ENCODE measurements at regions not wholly inside any gene's neighbourhood (a gene's known extent, or its start where the extent isn't known, plus 50 kb on each side); places are given as distances from the start of the nearest gene placed in this dataset.

DNA sequence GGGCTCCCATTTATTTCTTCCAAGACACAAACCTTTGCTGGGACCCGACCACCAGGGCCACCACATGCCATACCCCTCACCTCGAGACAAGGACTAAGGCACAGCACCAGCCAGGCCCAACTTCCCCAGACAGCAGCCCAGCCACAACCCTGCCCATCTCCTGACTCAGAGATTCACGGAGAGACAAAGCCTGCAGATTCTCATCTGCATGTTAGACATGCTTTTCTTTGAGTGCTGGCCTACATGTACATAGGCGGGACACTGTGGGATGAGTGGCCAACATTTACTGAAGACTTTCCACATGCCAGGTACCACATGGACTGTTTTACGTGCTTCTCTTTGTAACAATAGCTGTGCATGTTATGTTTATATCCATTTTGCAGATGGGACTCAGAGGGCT, 221.3 kb upstream of the ZMIZ1 start:
- FAIRE-seq, result no peak
- no peak for DNase-seq (ENCODE audit: insufficient read length, low spot score)
- TF ChIP-seq, protein P1, sequence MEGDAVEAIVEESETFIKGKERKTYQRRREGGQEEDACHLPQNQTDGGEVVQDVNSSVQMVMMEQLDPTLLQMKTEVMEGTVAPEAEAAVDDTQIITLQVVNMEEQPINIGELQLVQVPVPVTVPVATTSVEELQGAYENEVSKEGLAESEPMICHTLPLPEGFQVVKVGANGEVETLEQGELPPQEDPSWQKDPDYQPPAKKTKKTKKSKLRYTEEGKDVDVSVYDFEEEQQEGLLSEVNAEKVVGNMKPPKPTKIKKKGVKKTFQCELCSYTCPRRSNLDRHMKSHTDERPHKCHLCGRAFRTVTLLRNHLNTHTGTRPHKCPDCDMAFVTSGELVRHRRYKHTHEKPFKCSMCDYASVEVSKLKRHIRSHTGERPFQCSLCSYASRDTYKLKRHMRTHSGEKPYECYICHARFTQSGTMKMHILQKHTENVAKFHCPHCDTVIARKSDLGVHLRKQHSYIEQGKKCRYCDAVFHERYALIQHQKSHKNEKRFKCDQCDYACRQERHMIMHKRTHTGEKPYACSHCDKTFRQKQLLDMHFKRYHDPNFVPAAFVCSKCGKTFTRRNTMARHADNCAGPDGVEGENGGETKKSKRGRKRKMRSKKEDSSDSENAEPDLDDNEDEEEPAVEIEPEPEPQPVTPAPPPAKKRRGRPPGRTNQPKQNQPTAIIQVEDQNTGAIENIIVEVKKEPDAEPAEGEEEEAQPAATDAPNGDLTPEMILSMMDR (IDR thresholded peaks at IDR 0.05; ENCODE audit: insufficient read depth, missing control alignments), result no peak

- DNase-seq (ENCODE audit: insufficient read length, low spot score), result no peak
- no peak for FAIRE-seq
- TF ChIP-seq, protein P1 (IDR thresholded peaks at IDR 0.05; ENCODE audit: insufficient read depth, missing control alignments), result no peak
Observed at GRCh38 chr10:78849115-78849514, 219.7 kb upstream of the ZMIZ1 start.

- no peak for FAIRE-seq
- TF ChIP-seq, protein P1 (IDR thresholded peaks at IDR 0.05; ENCODE audit: insufficient read depth, missing control alignments), result no peak
Observed at GRCh38 chr10:78849731-78850130, 219.0 kb upstream of the ZMIZ1 start.

DNA sequence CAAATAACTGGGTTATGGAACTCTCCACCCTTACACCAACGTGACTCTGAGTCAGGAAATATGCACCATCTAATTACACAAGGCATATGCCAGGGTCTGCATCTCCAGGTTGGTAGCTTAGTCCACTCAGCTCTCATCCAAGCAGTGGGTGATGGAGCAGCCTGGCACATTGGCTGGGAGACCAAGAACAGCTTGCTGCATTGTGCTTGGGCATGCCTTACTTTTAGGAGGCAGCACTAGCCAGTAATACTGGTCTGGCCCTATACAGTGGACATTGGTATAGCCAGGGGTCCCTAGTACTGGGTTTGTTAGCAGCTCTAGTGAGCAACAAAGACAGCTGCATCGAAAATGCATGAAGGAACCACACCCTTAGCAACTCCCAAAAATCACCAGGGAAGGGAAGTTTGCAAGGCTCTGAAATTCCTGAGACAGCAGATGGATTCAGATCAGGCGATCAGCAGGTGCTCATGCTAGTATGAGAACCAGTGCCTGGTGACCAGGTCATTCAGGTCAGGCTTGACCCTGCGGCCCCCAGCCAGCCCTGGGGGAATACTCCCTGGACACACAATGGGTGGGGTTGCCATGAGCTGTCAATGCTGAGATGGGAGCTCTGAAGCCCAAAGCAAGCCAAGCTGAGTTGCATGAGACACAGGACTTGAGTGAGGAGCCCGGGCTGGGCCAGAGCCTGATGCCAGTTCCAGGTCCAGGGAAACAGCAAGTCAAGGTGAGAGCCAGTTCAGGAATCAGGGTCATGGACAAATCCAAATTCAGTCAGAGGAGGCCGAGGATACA, 217.9 kb upstream of the ZMIZ1 start:
- FAIRE-seq (no peak), DNase-seq (ENCODE audit: insufficient read length, low spot score) (no peak)
- TF ChIP-seq, protein P1 (IDR thresholded peaks at IDR 0.05; ENCODE audit: insufficient read depth, missing control alignments), result no peak

More at GRCh38 chr10:78849731-78850130, 219.0 kb upstream of the ZMIZ1 start:
- no peak for DNase-seq (ENCODE audit: insufficient read length, low spot score)

GRCh38 chr10:78851647-78852046, 217.1 kb upstream of the ZMIZ1 start:
- TF ChIP-seq, protein P1 (IDR thresholded peaks at IDR 0.05; ENCODE audit: insufficient read depth, missing control alignments), result no peak
- DNase-seq (ENCODE audit: insufficient read length, low spot score) (no peak), FAIRE-seq (no peak)

GRCh38 chr10:78852466-78853240, 216.1 kb upstream of the ZMIZ1 start:
- no peak for DNase-seq (ENCODE audit: insufficient read length, low spot score)
- no peak for FAIRE-seq
- TF ChIP-seq, protein P1 (IDR thresholded peaks at IDR 0.05; ENCODE audit: insufficient read depth, missing control alignments), result no peak

DNA sequence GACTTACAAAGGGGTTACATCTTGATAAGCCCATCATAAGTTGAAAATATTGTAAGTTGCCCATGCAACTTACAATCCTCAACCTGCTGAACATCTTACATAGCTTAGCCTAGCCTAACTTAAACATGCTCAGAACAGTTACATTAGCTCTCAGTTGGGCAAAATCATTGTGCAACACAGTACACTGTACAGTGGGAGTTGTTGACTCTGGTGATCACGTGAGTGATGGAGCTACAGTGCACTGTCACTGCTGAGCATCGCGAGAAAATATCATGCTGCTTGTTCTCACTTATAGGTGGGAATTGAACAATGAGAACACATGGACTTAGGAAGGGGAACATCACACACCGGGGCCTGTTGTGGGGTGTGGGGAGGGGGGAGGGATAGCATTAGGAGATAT, 214.9 kb upstream of the ZMIZ1 start:
- TF ChIP-seq, protein P1 (IDR thresholded peaks at IDR 0.05; ENCODE audit: insufficient read depth, missing control alignments), result no peak
- DNase-seq (ENCODE audit: insufficient read length, low spot score) (no peak), FAIRE-seq (no peak)

All from D721Med (cell line).